ENCODE measurements at regions not wholly inside any gene's neighbourhood (a gene's known extent, or its start where the extent isn't known, plus 50 kb on each side); places are given as distances from the start of the nearest gene placed in this dataset.

DNA sequence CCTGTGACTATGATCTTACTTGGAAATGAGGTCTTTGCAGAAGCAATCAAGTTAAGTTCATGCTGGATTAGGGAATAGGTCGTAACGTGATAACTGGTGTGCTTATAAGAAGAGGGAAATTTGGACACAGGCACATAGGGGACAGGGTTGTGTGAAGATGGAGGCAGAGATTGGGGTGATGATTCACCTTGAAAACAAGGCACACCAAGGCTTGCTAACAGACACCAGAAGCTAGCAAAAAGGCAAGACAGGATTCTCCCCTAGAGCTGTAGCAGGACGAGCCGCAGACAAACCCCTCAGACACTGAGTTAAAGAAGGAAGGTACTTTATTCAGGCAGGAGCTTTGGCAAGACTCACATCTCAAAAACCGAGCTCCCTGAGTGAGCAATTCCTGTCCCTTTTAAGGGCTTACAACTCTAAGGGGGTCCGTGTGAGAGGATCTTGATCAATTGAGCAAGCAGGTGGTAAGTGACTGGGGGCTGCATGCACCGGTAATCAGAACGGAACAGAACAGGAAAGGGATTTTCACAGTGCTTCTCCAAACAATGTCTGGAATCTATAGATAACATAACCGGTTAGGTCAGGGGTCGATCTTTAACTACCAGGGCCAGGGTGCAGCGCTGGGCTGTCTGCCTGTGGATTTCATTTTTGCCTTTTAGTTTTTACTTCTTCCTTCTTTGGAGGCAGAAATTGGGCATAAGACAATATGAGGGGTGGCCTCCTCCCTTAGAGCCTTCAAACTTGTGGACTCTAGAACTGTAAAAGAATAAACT, 57.5 kb upstream of the S1PR3 start:
- TF ChIP-seq CTCF (IDR thresholded peaks at IDR 0.05) (no peak), POLR2A (IDR thresholded peaks at IDR 0.05) (no peak)

All from body of pancreas (tissue), 4 donors.